Activated naive CD4-positive, alpha-beta T cell (primary cell): ENCODE measurements at regions not wholly inside any gene's neighbourhood (a gene's known extent, or its start where the extent isn't known, plus 50 kb on each side); places are given as distances from the start of the nearest gene placed in this dataset.
"Not testable (repeated sequence)": the region's sequence is repeated elsewhere in the genome, so short reads cannot be mapped to it uniquely, and the experiment has no call there.

Source experiments
- DNase-seq, 4 experiments: peaks; one replicate each; lab custom pipeline; 2025; lab: John Stamatoyannopoulos, UW

- DNase-seq: no peak
Observed at GRCh38 chr1:196160066-196160795, 448.0 kb downstream of the KCNT2 start.

GRCh38 chr1:196155586-196155985 lies 452.7 kb downstream of the KCNT2 start:
- DNase-seq: no peak

DNA sequence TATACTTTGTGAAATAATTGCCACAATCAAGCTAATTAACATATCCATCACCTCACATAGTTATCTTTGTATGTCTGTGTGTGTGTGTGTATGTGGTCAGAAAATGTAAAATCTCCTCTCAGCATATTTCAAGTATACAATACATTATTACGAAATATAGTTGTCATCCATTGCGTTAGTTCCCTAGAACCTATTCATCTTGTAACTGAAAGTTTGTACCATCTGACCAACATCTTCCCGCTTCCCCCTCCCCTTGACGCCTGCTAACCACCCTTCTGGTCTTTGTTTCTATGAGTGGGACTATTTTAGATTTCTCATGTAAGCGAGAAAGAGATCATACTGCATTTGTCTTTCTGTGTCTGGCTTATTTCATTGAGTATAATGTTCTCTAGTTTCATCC lies 455.3 kb downstream of the KCNT2 start:
- DNase-seq: no peak

DNA sequence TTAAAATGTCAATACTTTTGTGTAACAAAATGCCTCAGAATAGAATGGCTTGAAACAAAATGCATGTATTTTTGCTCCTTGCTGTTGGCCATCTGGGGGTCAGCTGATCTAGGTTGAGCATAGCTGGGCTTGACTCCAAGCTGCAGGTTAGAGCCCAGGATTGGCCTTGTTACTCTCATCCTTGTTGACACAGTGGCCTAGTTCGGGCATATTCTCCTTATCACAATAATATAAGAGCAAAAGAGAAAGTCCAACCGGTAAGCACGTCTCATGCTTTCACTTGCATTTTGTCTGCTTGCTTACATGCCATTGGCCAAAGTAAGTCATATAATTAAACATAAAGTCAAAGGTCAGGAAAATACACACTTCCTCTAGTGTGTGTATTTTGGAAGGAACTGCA lies 456.2 kb downstream of the KCNT2 start:
- no peak for DNase-seq

- DNase-seq: no peak
Observed at GRCh38 chr1:196148367-196148970, 459.8 kb downstream of the KCNT2 start.

- DNase-seq: no peak
Observed at GRCh38 chr1:196147530-196147929, 460.7 kb downstream of the KCNT2 start.

DNA sequence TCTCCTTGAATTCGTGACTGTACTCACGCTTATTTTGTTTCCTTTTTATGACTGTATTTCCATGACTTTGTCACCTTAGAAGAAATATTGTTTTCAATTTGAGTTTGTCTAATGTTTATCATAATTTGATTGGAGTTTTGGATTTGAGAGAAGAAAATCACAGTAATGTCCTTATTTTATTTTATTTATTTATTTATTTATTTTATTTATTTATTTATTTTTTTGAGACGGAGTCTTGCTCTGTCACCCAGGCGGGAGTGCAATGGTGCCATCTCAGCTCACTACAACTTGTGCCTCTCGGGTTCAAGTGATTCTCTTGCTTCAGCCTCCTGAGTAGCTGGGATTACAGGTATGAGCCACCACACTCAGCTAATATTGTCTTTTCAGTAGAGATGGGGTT lies 463.1 kb downstream of the KCNT2 start:
- DNase-seq: not testable (repeated sequence)

GRCh38 chr1:196144588-196144987 lies 463.7 kb downstream of the KCNT2 start:
- DNase-seq: no peak

DNA sequence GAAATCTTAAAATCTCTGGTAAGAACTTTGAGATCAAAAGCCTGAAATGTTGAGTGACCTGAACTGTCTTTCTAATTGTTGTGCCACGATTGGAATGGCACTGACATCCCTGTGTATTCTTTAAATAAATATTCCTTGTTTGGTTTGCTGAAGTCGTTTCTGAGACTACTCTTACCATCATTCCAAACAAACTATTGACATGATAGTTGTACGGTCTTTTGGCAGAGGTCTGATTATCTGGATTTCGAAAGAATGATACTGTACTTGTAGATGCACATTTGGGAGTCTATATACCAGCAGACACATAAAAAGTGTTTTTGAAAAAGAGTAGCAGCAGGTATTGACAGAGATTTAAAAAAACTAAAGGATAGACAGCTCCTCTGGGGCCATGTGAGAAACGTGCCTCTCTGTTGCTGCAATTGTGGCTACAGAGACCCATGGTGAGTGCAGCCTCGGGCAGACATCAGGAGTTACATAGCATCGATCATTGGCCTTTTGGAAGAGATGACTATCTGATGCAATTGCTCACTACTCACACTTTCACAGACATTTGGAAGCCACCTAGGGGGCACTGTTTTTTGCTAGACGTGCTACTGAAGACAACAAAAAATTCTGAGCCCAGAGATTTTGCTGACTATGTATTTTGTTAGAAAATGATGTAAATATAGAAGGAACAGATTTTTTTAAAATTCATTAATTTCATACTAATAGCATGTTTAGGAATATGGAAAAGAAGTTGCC lies 464.5 kb downstream of the KCNT2 start:
- DNase-seq: no peak

GRCh38 chr1:196142111-196142640 lies 466.1 kb downstream of the KCNT2 start:
- no peak for DNase-seq

GRCh38 chr1:196136396-196136795 lies 471.8 kb downstream of the KCNT2 start:
- no peak for DNase-seq

- DNase-seq: no peak
Observed at GRCh38 chr1:196131691-196132090, 476.5 kb downstream of the KCNT2 start.

GRCh38 chr1:196128835-196129234 lies 479.4 kb downstream of the KCNT2 start:
- no peak for DNase-seq

GRCh38 chr1:196121181-196121580 lies 487.1 kb downstream of the KCNT2 start:
- DNase-seq: no peak

- no peak for DNase-seq
Observed at GRCh38 chr1:196115646-196116045, 492.6 kb downstream of the KCNT2 start.

DNA sequence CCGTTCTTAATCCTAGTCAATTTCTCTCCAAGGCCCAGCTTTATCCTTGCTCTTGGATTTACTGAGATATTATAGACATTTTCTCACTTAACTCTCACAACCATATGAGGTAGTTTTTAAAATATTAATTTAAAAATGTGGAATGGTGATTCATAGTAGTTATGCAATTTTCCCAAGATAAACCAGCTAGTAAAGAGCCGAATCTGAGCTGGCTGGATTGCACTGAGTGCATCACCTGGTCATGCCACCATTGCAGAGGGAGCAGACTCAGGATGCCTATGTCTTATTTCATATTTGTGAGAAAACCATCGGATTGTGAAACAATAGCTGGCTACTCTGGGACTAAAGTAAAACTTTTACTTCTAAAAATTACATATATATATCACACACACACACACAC lies 494.0 kb downstream of the KCNT2 start:
- DNase-seq: no peak

DNA sequence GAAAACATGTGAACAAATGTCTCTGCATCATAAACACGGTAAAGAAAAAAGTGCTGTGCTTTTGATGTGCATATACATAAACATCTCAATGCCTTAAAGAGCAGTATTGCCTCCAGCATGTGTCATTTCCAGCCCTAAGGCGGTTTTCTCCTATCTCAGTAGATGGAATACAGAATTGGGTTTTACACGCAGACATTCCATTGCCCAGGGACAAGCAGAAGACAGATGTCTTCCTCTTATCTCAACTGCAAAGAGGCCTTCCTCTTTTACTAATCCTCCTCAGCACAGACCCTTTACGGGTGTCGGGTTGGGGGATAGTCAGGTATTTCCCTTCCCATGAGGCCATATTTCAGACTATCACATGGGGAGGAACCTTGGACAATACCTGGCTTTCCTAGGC lies 499.2 kb downstream of the KCNT2 start:
- DNase-seq: not testable (repeated sequence)

- DNase-seq: no peak
Observed at GRCh38 chr1:196105901-196106300, 502.3 kb downstream of the KCNT2 start.

DNA sequence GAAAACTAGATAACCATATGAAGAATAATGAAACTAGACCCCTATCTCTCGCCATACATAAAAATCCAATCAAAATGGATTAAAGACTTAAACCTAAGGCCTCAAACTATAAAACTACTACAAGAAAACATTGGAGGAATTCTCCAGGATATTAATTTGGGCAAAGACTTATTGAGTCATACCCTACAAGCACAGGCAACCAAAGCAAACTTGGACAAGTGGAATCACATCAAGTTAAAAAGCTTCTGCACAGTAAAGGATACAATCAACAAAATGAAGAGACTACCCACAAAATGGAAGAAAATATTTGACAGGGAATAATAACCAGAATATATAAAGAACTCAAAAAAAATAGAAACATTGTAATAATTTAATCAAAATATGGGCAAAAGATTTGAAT lies 505.4 kb downstream of the KCNT2 start:
- DNase-seq: no peak

- no peak for DNase-seq
Observed at GRCh38 chr1:196098000-196098399, 510.2 kb downstream of the KCNT2 start.

- DNase-seq: no peak
Observed at GRCh38 chr1:196094821-196095220, 513.4 kb downstream of the KCNT2 start.

- DNase-seq: no peak
Observed at GRCh38 chr1:196091397-196092135, 516.7 kb downstream of the KCNT2 start.
